COLO829 (cell line): ENCODE measurements at regions not wholly inside any gene's neighbourhood (a gene's known extent, or its start where the extent isn't known, plus 50 kb on each side); places are given as distances from the start of the nearest gene placed in this dataset.

Source experiments
- DNase-seq: peaks from one replicate; pipeline ENCODE4 v3.0.0; 2012; ENCODE audit warnings: low spot score

DNA sequence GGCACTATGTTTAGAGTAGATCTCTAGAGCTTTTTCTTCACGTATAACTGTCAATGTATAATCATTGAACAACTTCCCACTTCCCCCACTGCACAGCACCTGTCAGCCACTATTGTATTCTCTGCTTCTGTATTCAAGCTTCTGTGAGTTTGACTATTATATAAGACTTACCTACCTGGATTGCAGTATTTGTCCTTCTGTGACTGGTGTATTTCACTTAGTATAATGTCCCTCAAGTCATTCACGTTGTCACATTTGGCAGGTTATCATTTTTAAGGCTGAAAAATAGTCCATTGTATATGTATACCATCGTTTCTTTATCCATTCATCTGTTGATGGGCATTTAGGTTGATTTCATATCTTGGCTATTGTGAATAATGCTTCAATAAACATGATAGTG, 969.5 kb upstream of the B3GALT2 start:
- no peak for DNase-seq

DNA sequence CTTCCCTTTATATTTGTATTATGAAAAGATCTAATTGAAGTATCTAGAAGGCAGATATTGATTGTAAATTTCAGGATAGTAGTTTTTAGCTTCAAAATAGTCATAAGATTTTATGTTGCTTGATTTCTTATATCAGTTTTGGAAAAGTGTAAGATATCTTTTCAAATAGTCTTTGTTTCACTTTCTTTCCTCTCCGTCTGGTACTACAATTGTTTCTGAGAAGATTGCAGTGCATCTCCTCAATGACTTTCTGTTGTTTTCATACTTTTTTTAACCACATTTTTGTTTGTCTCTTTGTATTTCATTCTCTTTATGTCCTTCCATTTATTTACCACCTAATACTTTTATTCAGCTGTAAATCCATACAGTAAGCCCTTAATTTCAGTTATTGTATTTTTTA, 964.6 kb upstream of the B3GALT2 start:
- no peak for DNase-seq

DNA sequence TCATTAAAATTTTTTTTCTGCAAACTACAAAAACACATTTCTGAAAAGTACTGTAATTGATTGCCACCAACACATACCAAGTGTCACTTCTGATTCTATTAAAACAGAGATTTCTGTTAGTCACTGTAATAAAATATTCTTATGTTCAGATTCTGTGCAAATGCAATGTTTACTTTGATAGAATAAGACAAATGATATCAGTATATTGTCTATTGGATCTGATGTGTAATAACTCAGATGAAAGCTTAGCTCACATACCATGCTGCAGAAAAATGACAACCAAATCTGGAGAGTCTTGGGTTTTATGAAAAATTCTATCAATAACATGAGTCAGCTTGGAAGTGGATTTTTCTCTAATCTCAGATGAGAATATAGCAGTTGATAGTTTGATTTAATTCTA, 963.8 kb upstream of the B3GALT2 start:
- no peak for DNase-seq

DNA sequence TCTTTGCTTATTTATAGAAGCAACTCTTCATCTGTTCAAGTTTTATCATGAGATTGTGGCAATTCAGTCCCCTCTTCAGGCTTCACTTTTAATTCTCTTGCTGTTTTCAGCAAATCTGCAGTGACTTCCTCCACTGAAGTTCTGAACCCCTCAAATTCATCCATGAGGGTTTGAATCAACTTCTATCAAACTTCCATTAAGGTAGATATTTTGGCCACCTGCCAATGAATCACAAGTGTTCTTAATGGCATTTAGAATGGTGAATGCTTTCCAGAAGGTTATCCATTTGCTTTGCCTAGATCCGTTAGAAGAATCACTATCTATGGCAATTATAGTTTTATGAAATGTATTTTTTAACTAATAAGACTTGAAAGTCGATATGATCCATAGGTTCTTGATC, 946.7 kb upstream of the B3GALT2 start:
- no peak for DNase-seq

DNA sequence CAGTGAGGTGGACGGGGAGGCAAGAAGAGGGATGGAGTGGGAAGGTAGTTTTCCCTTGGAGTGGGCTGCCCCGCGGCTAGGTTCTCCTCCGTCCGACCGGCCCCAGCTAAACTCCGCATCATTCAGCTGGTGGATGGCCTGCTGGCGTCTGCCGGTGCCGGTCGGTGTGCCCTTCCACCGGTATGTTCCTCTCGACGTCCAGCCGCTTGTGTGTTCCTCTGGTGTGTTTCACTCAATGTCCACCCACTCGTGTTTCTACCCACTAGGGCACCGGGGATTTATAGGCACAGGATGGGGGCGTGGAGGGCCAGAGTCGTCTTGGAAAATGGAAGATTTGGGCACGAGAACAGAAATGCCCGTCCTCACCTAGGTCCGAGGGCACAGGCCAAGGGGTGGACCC, 931.7 kb upstream of the B3GALT2 start:
- DNase-seq = no peak

DNA sequence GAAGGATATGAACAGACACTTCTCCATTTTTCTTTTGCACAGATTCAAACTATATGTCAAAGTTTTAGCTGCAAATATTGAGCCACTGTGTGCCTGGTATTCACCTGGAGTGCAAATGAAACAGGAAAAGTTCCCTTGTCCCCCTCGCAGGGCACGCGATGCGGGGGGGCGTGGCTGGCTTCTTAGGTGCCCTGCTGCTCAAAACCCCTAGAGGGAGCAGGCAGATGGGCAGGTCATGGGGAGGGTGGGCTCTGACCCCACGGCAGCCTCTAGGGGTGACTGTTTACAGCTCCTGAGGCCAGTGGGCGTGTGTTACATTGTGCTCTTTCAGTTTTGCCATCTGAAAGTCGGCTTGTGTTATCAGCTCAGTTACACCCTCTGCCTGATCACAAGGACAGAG, 931.2 kb upstream of the B3GALT2 start:
- DNase-seq = no peak

DNA sequence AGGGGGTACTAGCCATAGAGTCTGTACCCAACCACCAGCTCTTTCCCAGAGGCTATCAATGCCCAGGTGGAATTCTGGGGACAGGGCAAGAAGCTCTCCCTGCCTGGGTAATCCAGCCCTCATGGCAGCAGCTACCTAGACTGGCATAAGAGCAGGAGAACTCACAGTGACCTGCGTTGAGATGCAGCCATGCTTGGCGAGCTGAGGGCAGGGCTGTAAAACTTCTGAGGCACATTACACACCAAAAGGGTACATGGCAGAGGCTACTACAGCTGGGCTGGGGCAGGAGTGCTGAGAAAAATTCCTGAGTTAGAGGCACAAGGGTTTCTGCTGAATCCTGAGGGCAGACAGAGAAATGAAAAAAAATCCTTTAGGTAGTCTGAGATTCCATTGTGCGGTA, 927.9 kb upstream of the B3GALT2 start:
- DNase-seq = no peak

DNA sequence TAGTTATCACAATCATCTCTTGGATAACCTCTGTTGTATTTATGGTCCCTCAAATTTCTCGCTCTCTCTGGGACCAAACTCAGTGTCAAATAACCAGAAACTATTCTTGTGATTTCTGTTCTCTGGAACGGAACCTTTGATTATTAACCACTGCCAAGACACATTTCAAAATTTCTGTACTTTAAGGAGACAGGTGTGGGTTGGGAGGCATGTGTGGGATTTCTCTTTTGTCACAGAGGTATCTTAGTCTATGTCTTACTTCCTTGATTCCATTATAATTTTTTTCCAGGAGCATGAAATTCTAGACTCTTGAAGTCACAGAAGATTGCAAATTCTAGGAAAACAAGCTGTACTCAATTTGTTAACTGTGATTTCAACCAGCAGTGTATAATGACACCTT, 919.0 kb upstream of the B3GALT2 start:
- DNase-seq = no peak

DNA sequence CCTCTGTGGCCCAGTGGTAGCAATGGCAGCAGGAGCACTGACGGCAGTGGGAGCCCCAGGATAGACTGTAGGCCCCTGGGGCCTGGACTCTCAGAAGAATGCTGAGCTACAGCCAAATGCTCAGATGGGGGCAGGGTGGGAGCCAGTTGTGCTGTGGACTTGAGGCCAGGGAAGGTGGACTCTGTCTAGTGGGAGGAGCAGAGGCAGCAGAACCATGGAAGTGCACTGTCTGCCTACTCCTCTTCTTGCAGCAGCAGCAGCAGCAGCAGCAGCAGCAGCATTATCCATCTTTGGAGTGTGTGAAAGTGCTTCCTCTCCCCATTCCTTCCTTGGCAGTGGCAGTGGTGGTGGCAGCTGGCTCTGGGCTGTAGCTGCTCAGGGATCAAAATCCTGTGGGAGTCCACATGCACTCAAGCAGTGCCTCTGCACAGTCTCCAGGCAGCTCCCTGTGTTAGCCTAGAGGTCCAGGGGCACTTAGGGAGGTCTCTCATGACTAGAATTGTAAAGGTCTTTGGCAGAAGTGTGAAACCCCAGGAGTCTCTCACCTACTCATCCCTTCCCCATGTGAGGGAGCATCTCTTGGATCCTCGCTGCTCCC, 917.9 kb upstream of the B3GALT2 start:
- no peak for DNase-seq

DNA sequence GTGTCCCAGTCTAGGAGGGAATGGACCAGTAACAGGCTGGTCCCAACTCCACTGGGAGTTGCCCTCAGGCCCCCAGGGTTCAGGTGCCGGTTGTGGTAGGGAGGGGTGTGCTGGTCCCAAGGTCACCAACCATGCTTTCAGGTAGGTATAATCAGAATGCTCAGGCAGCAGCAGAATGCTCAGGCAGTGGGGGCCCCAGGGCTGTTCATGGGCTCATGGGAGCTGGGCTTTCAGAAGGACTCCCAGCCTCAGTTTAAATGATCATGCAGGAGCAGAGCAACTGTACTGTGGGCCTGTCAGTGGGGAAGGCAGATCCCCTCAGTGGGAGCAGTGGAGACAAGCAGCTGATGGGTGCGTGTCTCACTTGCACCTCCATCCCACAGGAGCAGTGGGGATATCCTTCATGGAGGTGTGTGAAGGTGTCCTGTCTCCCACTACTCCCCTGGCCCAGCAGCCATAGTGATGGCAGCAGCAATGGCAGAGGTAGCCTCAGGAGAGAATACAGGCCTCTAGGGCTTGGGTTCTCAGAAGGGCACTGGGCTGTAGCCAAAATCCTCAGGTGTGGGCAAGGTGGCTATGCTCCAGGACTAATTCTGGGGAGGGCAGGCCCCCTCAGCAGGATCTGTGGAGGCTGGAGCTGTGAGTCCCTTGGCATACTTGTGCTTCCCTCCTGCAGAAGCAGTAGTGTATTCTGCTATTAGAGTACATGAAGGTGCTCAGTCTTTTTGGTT, 917.3 kb upstream of the B3GALT2 start:
- no peak for DNase-seq

DNA sequence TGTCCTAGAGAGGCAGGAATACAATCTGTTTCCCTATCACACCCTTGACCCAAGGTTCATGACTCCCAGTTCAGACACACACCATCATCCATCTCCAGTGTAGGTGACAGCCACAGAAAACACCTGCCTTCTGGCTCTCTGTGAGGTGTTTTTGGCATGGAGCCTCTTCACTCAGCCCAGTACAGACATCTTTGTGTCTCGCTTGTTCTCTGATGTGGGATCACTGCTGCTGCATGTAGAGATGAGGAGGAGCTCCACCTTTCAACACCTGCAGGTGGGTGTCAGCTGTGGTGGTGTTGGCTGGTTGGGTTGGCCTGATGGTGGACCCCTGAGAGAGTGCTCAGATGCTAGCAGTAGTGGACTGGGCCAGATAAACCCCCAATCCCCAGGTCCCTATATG, 916.7 kb upstream of the B3GALT2 start:
- DNase-seq = no peak

DNA sequence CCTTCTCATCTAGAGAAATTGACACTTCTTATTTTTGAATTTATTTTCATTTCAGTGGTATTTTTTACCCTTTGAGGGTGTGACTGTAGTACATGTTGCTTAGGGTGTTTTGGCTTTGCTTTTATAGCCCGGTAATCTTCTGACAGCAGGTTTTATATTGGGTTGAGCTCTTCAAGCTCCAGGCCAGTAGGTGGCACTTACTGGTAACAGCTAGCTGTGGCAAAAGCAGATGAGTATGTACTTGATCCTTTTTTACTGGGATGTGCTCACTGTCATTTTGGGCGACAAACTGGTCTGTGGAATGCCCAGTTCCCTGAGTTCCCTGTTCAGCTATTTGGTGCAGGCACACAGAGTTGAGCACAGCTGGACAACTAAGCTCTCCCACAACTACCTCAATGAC, 916.2 kb upstream of the B3GALT2 start:
- DNase-seq = no peak

DNA sequence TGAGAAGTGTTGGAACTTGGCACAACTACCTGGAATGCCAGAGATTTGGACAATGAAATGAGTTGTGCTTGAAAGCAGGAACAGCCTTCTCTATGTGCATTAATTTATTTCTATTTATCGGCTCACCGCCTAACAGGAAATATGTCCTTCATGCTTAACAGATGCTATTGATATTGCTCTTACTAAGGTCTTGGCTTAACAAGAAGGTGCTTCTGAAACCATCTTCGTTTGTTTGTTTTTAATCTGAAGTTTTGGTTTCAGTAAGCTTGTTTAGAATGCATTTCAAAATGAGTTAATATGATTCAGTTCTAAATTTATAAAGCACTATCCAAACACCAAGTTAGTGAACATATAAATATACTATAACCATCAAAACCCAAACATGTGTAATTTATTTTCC, 898.3 kb upstream of the B3GALT2 start:
- no peak for DNase-seq

DNA sequence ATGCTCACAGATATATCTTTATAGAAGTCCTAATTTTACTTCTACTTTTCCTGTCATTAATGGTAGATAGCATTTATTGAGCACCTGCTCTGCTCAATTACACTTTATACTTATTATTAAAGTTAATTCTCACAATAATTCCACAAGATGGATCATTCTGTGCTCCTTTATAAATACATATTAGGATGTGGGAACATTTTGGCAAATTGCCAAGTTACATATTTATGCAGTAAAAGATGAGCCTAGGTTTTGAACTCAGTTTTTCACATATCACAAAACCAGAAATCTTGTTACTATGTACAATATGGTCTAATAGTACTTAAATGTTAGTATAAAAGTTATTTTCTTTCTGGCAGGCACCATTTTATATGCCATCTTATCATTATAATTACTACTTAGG, 895.0 kb upstream of the B3GALT2 start:
- DNase-seq = no peak

DNA sequence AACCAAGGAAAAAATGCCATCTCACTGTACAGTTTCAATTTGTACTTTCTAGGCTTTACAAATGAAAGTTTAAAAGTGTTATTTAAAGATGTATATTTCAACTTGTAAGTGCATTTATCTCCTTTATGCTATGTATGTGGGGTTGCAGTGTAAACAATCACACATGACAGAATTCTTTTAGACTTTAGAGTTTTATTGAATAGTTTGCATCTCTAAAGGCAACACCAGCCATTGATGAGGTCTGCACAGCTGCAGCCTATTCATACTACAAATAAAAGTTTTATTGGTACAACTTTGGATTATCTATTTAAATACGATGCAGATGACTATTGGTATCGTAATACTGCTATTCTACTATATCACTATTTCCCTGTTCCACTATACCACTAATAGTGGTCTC, 894.4 kb upstream of the B3GALT2 start:
- no peak for DNase-seq

DNA sequence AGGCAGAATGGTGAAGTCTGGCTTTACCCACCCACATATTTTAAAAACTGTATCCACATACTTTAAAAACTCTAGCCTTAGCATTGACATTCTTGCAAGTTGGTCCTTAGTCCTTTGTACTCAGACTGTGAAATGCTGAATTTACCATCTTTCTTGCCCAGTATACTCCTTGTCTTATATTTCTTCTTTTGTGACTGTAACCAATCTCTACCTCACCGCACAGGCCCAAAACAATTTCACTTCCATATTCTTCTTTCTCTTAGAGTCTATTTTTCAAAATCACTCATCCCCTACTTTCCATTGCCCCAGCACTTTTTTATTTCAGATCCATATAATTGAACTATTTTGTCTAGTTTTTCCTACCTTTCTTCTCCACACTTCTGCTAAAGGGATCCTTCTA, 892.4 kb upstream of the B3GALT2 start:
- DNase-seq = no peak

DNA sequence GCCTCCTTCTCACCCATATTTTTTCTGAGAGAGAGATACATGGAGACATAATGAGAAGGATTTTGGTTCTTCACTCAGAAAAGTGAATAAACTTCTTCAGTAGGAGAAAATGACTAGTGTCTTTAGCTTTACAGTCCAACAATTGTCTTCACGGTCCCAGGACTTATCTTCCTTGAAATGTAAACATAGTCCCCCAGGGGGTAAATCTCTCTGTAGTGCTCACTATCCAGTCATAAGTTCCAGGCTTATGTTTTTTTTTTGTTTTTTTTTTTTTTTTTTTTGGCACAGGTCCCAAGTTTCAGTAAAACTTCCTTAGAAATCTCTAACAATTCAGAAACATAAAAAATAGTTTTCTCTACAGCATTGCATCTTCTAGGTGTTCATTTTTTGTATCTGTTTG, 890.2 kb upstream of the B3GALT2 start:
- peak; percentile 13 for DNase-seq

DNA sequence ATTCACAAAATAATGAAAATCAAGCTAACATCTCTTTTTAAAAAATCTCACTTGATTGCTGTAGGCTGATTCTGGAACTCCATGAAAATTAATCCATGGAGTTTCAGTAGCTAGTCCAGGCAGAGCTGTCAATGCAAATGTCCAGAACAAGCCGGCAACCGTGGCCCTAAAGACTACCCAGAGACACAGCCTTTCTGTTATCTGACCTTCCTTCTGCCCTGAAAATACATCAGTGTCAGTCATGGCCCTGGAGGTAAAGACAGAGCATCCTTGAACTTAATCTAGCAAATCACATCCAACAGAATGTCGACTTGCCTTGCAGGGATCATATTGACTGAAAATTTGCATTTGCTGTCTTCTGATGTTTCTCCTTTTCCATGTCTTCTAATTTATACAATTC, 887.4 kb upstream of the B3GALT2 start:
- DNase-seq = no peak

DNA sequence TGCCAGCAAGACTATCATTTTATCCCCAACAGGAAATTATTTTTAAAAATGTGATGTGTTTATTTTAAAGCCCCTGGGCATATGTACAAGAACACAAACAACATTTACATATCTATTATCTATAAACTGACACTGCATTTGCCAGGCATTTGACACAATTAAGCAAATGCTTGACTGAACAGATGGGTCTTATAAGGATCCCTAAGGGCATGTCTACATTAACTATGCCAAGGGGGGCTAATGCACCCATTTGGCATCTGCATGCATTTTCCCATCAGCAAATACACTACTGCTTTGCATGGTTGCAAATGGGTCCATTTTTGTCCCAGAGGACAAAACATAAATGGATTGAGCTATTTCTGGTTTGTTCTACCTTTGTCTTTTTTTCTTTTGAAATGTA, 884.8 kb upstream of the B3GALT2 start:
- DNase-seq = no peak

DNA sequence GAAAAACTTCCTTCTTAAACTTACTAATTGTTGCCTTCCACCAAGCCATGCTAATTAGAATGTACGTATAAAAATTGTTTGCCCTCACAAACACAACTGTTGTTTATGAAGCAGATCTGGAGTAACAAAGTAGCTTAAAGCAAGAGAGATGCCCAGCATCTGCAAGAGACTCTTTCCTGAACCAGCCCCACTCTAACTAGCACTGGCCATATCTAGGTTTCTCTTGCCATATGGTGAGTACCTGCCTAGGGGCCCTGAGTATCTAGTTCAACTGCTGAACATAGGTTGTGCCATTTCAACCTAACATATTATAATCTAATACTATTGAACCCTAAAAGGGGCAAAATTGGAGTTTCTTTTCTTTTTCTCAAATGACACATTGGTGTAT, 883.4 kb upstream of the B3GALT2 start:
- no peak for DNase-seq

DNA sequence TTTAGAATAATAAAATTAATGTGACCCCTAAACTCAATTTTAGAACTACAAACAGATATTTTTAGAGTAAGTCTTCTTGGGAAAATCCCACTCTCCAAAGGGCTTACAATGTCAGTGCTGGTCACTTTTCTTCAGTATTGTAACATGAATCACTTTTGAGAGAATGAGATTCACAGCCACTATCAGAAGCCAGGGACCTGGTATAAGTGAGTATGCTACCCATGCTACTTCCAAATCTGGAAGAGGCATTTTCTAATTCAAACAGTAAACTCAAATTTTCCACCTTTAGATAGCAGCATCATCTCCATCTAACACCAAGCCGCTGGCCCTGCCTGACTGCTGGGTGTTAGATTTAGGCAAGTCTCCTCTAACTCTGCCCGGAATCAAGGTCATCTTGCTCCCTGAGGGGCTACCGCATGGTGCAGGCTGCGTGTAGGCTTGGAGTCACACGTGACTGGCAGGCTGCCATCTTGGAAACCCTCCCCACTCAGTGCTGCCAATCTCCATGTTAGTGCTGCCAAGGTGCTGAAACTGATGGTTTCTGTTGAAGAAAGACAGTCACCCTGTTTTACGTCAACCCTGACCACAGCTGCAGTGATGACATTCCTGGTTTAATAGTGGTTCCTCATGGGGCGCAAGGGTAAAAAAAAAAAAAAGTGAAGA, 882.9 kb upstream of the B3GALT2 start:
- DNase-seq = no peak

DNA sequence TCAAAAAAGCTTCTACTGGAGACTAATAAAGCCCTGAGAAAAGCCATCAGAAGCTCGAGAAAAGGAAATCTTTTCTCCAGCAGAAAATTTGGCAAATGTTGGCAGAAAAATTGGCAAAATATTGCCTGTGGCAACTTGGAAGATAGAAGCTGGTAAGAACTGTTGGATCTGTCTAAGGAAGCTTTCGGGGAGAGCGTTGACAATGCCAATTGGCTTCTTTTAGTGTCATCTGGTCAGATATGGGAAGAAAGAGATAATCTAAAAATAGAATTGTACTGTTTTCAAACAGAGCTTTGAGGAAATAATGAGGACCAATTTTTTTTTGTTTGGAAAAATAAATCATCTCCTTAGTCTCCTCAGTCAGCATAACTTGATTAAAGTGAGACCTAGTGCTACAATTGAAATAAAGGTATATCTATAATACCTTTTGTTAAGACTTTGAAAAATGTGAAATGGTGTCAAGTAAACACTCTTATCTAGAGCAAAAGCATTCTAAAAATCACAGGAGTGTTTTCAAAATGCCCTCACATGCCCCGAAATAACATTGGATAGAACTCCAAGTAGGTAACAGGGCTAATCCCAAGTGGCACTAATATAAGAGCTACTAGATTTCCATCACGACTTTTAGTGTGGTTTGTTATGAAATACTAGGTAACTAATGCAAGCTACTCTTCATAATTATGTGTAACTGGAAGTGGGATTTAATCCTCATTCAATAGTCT, 882.2 kb upstream of the B3GALT2 start:
- DNase-seq = no peak

DNA sequence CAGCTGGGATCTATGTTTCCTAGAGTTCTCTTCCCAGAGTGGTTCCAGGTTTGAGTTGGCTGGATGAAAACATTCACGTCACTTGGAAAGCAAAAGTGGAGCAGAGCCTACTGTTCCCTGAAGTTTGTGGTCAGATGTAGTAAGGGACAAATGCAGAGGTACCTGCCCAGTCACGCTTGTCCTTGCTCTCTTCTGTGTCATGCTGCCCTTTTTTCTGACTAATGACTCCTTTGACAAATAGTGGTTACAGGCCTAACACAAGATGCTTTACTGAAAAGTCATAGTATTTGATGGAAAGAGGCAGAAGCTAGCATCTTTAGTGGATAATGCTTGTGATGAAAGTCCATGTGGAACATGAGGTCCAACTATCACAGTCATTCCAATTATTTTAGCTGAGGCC, 881.4 kb upstream of the B3GALT2 start:
- no peak for DNase-seq
